ENCODE measurements at regions not wholly inside any gene's neighbourhood (a gene's known extent, or its start where the extent isn't known, plus 50 kb on each side); places are given as distances from the start of the nearest gene placed in this dataset.

GRCh38 chr18:72948439-72948838 lies 80.7 kb upstream of the NETO1 start:
- TF ChIP-seq CTCF (IDR thresholded peaks at IDR 0.05) = no peak
- no peaks in the 10 kb centered on the region for H3K9me3 ChIP-seq
- H3K4me1 ChIP-seq = no peaks in the 10 kb centered on the region
- intact Hi-C loops (cut with DNase I) = no loop called here
- no peaks in the 10 kb centered on the region for H3K27me3 ChIP-seq
- H3K27ac ChIP-seq = no peak overlapping the region
- DNase-seq (ENCODE audit: low spot score in 2 of 2) = no peak
- H3K4me3 ChIP-seq = no peak overlapping the region
- H3K36me3 ChIP-seq = no peaks in the 10 kb centered on the region

GRCh38 chr18:72942766-72943165 lies 75.0 kb upstream of the NETO1 start:
- no peak for DNase-seq (ENCODE audit: low spot score in 2 of 2)
- no peak overlapping the region for H3K4me3 ChIP-seq
- no peaks in the 10 kb centered on the region for H3K27me3 ChIP-seq
- no peak overlapping the region for H3K27ac ChIP-seq
- no peaks in the 10 kb centered on the region for H3K9me3 ChIP-seq
- no peak for TF ChIP-seq CTCF (IDR thresholded peaks at IDR 0.05)
- H3K4me1 ChIP-seq = no peaks in the 10 kb centered on the region
- intact Hi-C loops (cut with DNase I) = no loop called here
- no peaks in the 10 kb centered on the region for H3K36me3 ChIP-seq

DNA sequence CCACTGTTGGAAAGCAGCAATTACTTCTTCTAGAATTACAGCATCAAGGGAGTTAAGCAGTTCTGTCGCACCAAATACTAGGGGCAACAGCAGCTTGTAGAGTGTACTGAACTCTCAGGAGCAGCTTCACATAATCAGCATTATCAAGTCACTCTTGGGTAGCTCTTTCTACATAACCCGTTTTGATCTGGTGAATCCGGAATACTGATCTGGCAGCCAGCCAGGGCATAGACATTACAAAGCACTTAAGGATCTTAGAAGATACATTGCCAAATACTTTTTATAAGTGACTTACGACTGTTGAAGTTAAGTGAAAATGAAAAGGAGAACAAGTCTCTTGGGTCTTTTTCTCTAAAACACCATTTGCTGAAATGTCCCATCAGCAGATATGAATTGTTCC lies 73.2 kb upstream of the NETO1 start:
- no peak for TF ChIP-seq CTCF (IDR thresholded peaks at IDR 0.05)
- no peaks in the 10 kb centered on the region for H3K36me3 ChIP-seq
- no peaks in the 10 kb centered on the region for H3K4me1 ChIP-seq
- no peak overlapping the region for H3K4me3 ChIP-seq
- intact Hi-C loops (cut with DNase I) = no loop called here
- H3K9me3 ChIP-seq = no peaks in the 10 kb centered on the region
- DNase-seq (ENCODE audit: low spot score in 2 of 2) = no peak
- H3K27me3 ChIP-seq = no peaks in the 10 kb centered on the region
- H3K27ac ChIP-seq = no peak overlapping the region

DNA sequence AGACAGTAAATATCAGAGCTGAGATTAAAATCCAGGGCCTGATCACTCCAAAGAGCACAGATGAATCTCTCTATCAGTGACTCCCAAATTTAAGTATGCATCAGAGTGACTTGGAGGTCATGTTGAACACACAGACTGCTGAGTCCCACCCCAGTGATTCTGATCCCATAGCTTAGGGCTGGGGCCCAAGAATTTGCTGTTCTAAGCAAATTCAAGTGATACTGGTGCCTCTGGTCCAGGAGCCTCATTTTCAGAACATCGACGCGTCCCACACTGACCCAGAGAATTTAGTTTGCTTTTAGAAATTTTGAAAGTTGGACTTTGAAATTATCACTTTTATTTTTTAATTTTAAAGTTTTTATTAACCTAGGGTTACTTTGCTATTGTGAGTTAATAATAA lies 72.7 kb upstream of the NETO1 start:
- no peak for TF ChIP-seq CTCF (IDR thresholded peaks at IDR 0.05)
- intact Hi-C loops (cut with DNase I) = no loop called here
- Histone ChIP-seq H3K27ac (no peak overlapping the region), H3K27me3 (no peaks in the 10 kb centered on the region), H3K36me3 (no peaks in the 10 kb centered on the region), H3K4me1 (no peaks in the 10 kb centered on the region), H3K4me3 (no peak overlapping the region), H3K9me3 (no peaks in the 10 kb centered on the region)
- no peak for DNase-seq (ENCODE audit: low spot score in 2 of 2)

GRCh38 chr18:72935744-72936143 lies 68.0 kb upstream of the NETO1 start:
- TF ChIP-seq CTCF (IDR thresholded peaks at IDR 0.05) = no peak
- intact Hi-C loops (cut with DNase I) = no loop called here
- no peak for DNase-seq (ENCODE audit: low spot score in 2 of 2)

GRCh38 chr18:72922895-72923294 lies 55.1 kb upstream of the NETO1 start:
- intact Hi-C loops (cut with DNase I) = no loop called here
- Histone ChIP-seq H3K4me3 (no peak overlapping the region), H3K27me3 (no peaks in the 10 kb centered on the region), H3K4me1 (no peaks in the 10 kb centered on the region), H3K36me3 (no peaks in the 10 kb centered on the region), H3K9me3 (no peaks in the 10 kb centered on the region), H3K27ac (no peak overlapping the region)
- DNase-seq (ENCODE audit: low spot score in 2 of 2) = no peak
- no peak for TF ChIP-seq CTCF (IDR thresholded peaks at IDR 0.05)

More at GRCh38 chr18:72935744-72936143, 68.0 kb upstream of the NETO1 start:
- Histone ChIP-seq H3K27me3 (no peaks in the 10 kb centered on the region), H3K4me3 (no peak overlapping the region), H3K27ac (no peak overlapping the region), H3K9me3 (no peaks in the 10 kb centered on the region), H3K36me3 (no peaks in the 10 kb centered on the region), H3K4me1 (no peaks in the 10 kb centered on the region)

All from ascending aorta (tissue), 2 donors.